Activated CD8-positive, alpha-beta T cell treated with anti-CD3 and anti-CD28 coated beads for 36 hours (primary cell): ENCODE measurements at regions not wholly inside any gene's neighbourhood (a gene's known extent, or its start where the extent isn't known, plus 50 kb on each side); places are given as distances from the start of the nearest gene placed in this dataset.

ENCODE experiments used
- ATAC-seq: fragments of 200-7000 bp; cut with Tn5 transposase; one replicate; pipeline ENCODE4 v1.10.0; 2021; ENCODE audit warnings: mild to moderate bottlenecking, moderate library complexity
- CTCF ChIA-PET: fragments of 350-600 bp; sonication (Branson Sonifier 250); formaldehyde crosslinking; loops from one replicate; lab custom pipeline; 2021; ENCODE audit warnings: antibody characterized with exemption; lab: Charles Lee
- POLR2A ChIA-PET: fragments of 350-600 bp; sonication (Branson Sonifier 250); formaldehyde crosslinking; loops from one replicate; lab custom pipeline; 2021; ENCODE audit warnings: antibody characterized with exemption; lab: Charles Lee
- DNase-seq: peaks from one replicate; pipeline ENCODE4 v3.0.0-alpha.2; 2020
- H3K27ac Mint-ChIP-seq: one replicate; pipeline ENCODE4 v1.8.0; 2021; ENCODE audit warnings: mild to moderate bottlenecking, mixed read lengths
- H3K27me3 Mint-ChIP-seq: one replicate; pipeline ENCODE4 v1.8.0; 2021; ENCODE audit warnings: mixed read lengths
- H3K36me3 Mint-ChIP-seq: one replicate; pipeline ENCODE4 v1.8.0; 2021; ENCODE audit warnings: low read depth, mixed read lengths
- H3K4me1 Mint-ChIP-seq: one replicate; pipeline ENCODE4 v1.8.0; 2021; ENCODE audit warnings: low read depth, mixed read lengths
- H3K4me3 Mint-ChIP-seq: one replicate; pipeline ENCODE4 v1.8.0; 2021; ENCODE audit warnings: mild to moderate bottlenecking, moderate library complexity, mixed read lengths
- H3K9me3 Mint-ChIP-seq: one replicate; pipeline ENCODE4 v1.8.0; 2021; ENCODE audit warnings: mixed read lengths
- CTCF ChIP-seq: fragments of 200-600 bp; IDR thresholded peaks from one replicate; pipeline ENCODE4 v1.8.0; 2022; ENCODE audit warnings: antibody characterized with exemption, mild to moderate bottlenecking
- intact Hi-C: fragments of 100-400 bp; cut with micrococcal nuclease; formaldehyde crosslinking; loops from one replicate; pipeline ENCODE4 v1.10.0; 2022

GRCh38 chr1:187236676-187237075 is 407.9 kb downstream of the PLA2G4A start:
- ChIA-PET CTCF (no interaction called here), POLR2A (no interaction called here)
- Mint-ChIP-seq H3K36me3 (no peaks in the 10 kb centered on the region), H3K4me1 (no peaks in the 10 kb centered on the region), H3K4me3 (no peak overlapping the region), H3K9me3 (no peaks in the 10 kb centered on the region), H3K27me3 (no peaks in the 10 kb centered on the region), H3K27ac (no peak overlapping the region)
- intact Hi-C loops = no loop called here
- no peak for ATAC-seq
- DNase-seq = no peak
- TF ChIP-seq CTCF = no peak

- no peak overlapping the region for H3K27ac Mint-ChIP-seq
- ChIA-PET POLR2A (interaction anchor here (0.6 kb wide), 1 partner anchor 176 kb away, joined by 3 read pairs; no protein-coding TSS in a partner anchor), CTCF (no interaction called here)
- H3K27me3 Mint-ChIP-seq = no peaks in the 10 kb centered on the region
- H3K9me3 Mint-ChIP-seq = no peaks in the 10 kb centered on the region
- H3K36me3 Mint-ChIP-seq = no peaks in the 10 kb centered on the region
- no peak for DNase-seq
- no peak for TF ChIP-seq CTCF
- no peak for ATAC-seq
- intact Hi-C loops = no loop called here
- H3K4me3 Mint-ChIP-seq = no peak overlapping the region
- H3K4me1 Mint-ChIP-seq = no peaks in the 10 kb centered on the region
Observed at GRCh38 chr1:187237542-187237941, 408.8 kb downstream of the PLA2G4A start.

- POLR2A ChIA-PET = no interaction called here
- CTCF ChIA-PET = no interaction called here
Observed at GRCh38 chr1:187241971-187242370, 413.2 kb downstream of the PLA2G4A start.

GRCh38 chr1:187244623-187245022 is 415.9 kb downstream of the PLA2G4A start:
- POLR2A ChIA-PET = no interaction called here
- H3K4me3 Mint-ChIP-seq = no peak overlapping the region
- CTCF ChIA-PET = interaction anchor here (1.2 kb wide), 1 partner anchor 193 kb away, joined by 3 read pairs; no protein-coding TSS in a partner anchor
- H3K4me1 Mint-ChIP-seq = no peaks in the 10 kb centered on the region
- no peak for TF ChIP-seq CTCF
- H3K27me3 Mint-ChIP-seq = no peaks in the 10 kb centered on the region
- H3K27ac Mint-ChIP-seq = no peak overlapping the region
- H3K36me3 Mint-ChIP-seq = no peaks in the 10 kb centered on the region
- ATAC-seq (no peak), DNase-seq (no peak)
- peaks cover 5% of the 10 kb centered on the region for H3K9me3 Mint-ChIP-seq
- intact Hi-C loops = no loop called here

More at GRCh38 chr1:187241971-187242370, 413.2 kb downstream of the PLA2G4A start:
- ATAC-seq (no peak), DNase-seq (no peak)
- intact Hi-C loops = no loop called here
- H3K27me3 Mint-ChIP-seq = no peaks in the 10 kb centered on the region
- no peak overlapping the region for H3K27ac Mint-ChIP-seq
- no peaks in the 10 kb centered on the region for H3K4me1 Mint-ChIP-seq
- H3K9me3 Mint-ChIP-seq = peaks cover 3% of the 10 kb centered on the region
- no peak for TF ChIP-seq CTCF
- no peak overlapping the region for H3K4me3 Mint-ChIP-seq
- no peaks in the 10 kb centered on the region for H3K36me3 Mint-ChIP-seq

GRCh38 chr1:187245201-187245600 is 416.5 kb downstream of the PLA2G4A start:
- ChIA-PET CTCF (interaction anchor here (1.2 kb wide), 1 partner anchor 194 kb away, joined by 3 read pairs; no protein-coding TSS in a partner anchor), POLR2A (no interaction called here)
- Mint-ChIP-seq H3K27ac (no peak overlapping the region), H3K36me3 (no peaks in the 10 kb centered on the region), H3K4me3 (no peak overlapping the region), H3K27me3 (no peaks in the 10 kb centered on the region), H3K9me3 (peaks cover 5% of the 10 kb centered on the region), H3K4me1 (no peaks in the 10 kb centered on the region)
- no peak for DNase-seq
- intact Hi-C loops = no loop called here
- no peak for ATAC-seq
- TF ChIP-seq CTCF = no peak
